ENCODE measurements at regions not wholly inside any gene's neighbourhood (a gene's known extent, or its start where the extent isn't known, plus 50 kb on each side); places are given as distances from the start of the nearest gene placed in this dataset.

GRCh38 chr3:168284728-168285127 lies 189.0 kb upstream of the GOLIM4 start:
- H3K9me3 Mint-ChIP-seq, result no peaks in the 10 kb centered on the region
- no peaks in the 10 kb centered on the region for H3K27me3 Mint-ChIP-seq
- no peaks in the 10 kb centered on the region for H3K36me3 Mint-ChIP-seq (ENCODE audit: low read depth)
- H3K4me1 Mint-ChIP-seq (ENCODE audit: low read depth), result no peaks in the 10 kb centered on the region
- H3K4me3 Mint-ChIP-seq, result no peak overlapping the region
- H3K27ac Mint-ChIP-seq, result no peak overlapping the region

GRCh38 chr3:168275662-168276061 lies 179.9 kb upstream of the GOLIM4 start:
- Mint-ChIP-seq H3K36me3 (ENCODE audit: low read depth) (no peaks in the 10 kb centered on the region), H3K4me3 (no peak overlapping the region), H3K27me3 (no peaks in the 10 kb centered on the region), H3K9me3 (no peaks in the 10 kb centered on the region), H3K27ac (no peak overlapping the region), H3K4me1 (ENCODE audit: low read depth) (no peaks in the 10 kb centered on the region)

- Mint-ChIP-seq H3K4me3 (no peak overlapping the region), H3K9me3 (no peaks in the 10 kb centered on the region), H3K36me3 (ENCODE audit: low read depth) (no peaks in the 10 kb centered on the region), H3K4me1 (ENCODE audit: low read depth) (no peaks in the 10 kb centered on the region), H3K27me3 (no peaks in the 10 kb centered on the region), H3K27ac (no peak overlapping the region)
Observed at GRCh38 chr3:168273917-168274316, 178.2 kb upstream of the GOLIM4 start.

- H3K27me3 Mint-ChIP-seq, result no peaks in the 10 kb centered on the region
- H3K36me3 Mint-ChIP-seq (ENCODE audit: low read depth), result no peaks in the 10 kb centered on the region
- H3K9me3 Mint-ChIP-seq, result no peaks in the 10 kb centered on the region
- H3K4me3 Mint-ChIP-seq, result no peak overlapping the region
- no peak overlapping the region for H3K27ac Mint-ChIP-seq
- H3K4me1 Mint-ChIP-seq (ENCODE audit: low read depth), result no peaks in the 10 kb centered on the region
Observed at GRCh38 chr3:168273036-168273435, 177.3 kb upstream of the GOLIM4 start.

GRCh38 chr3:168272343-168272985 lies 176.7 kb upstream of the GOLIM4 start:
- H3K4me3 Mint-ChIP-seq, result no peak overlapping the region
- no peaks in the 10 kb centered on the region for H3K27me3 Mint-ChIP-seq
- H3K27ac Mint-ChIP-seq, result no peak overlapping the region
- no peaks in the 10 kb centered on the region for H3K36me3 Mint-ChIP-seq (ENCODE audit: low read depth)
- H3K9me3 Mint-ChIP-seq, result no peaks in the 10 kb centered on the region
- no peaks in the 10 kb centered on the region for H3K4me1 Mint-ChIP-seq (ENCODE audit: low read depth)

GRCh38 chr3:168271932-168272331 lies 176.2 kb upstream of the GOLIM4 start:
- Mint-ChIP-seq H3K27me3 (no peaks in the 10 kb centered on the region), H3K36me3 (ENCODE audit: low read depth) (no peaks in the 10 kb centered on the region), H3K9me3 (no peaks in the 10 kb centered on the region), H3K4me3 (no peak overlapping the region), H3K27ac (no peak overlapping the region), H3K4me1 (ENCODE audit: low read depth) (no peaks in the 10 kb centered on the region)

- Mint-ChIP-seq H3K9me3 (no peaks in the 10 kb centered on the region), H3K27me3 (no peaks in the 10 kb centered on the region), H3K36me3 (ENCODE audit: low read depth) (no peaks in the 10 kb centered on the region), H3K4me3 (no peak overlapping the region), H3K4me1 (ENCODE audit: low read depth) (no peaks in the 10 kb centered on the region), H3K27ac (no peak overlapping the region)
Observed at GRCh38 chr3:168269001-168269400, 173.3 kb upstream of the GOLIM4 start.

GRCh38 chr3:168267179-168267578 lies 171.5 kb upstream of the GOLIM4 start:
- Mint-ChIP-seq H3K27me3 (no peaks in the 10 kb centered on the region), H3K4me1 (ENCODE audit: low read depth) (no peaks in the 10 kb centered on the region), H3K36me3 (ENCODE audit: low read depth) (no peaks in the 10 kb centered on the region)

GRCh38 chr3:168266335-168266734 lies 170.6 kb upstream of the GOLIM4 start:
- no peaks in the 10 kb centered on the region for H3K36me3 Mint-ChIP-seq (ENCODE audit: low read depth)
- H3K4me1 Mint-ChIP-seq (ENCODE audit: low read depth), result no peaks in the 10 kb centered on the region
- H3K27ac Mint-ChIP-seq, result no peak overlapping the region
- H3K9me3 Mint-ChIP-seq, result no peaks in the 10 kb centered on the region
- H3K4me3 Mint-ChIP-seq, result no peak overlapping the region
- H3K27me3 Mint-ChIP-seq, result peaks cover under 1% of the 10 kb centered on the region

More at GRCh38 chr3:168267179-168267578, 171.5 kb upstream of the GOLIM4 start:
- H3K4me3 Mint-ChIP-seq, result no peak overlapping the region
- no peak overlapping the region for H3K27ac Mint-ChIP-seq
- no peaks in the 10 kb centered on the region for H3K9me3 Mint-ChIP-seq

GRCh38 chr3:168262887-168263286 lies 167.2 kb upstream of the GOLIM4 start:
- Mint-ChIP-seq H3K9me3 (no peaks in the 10 kb centered on the region), H3K4me1 (ENCODE audit: low read depth) (no peaks in the 10 kb centered on the region), H3K4me3 (no peak overlapping the region), H3K27me3 (peaks cover 7% of the 10 kb centered on the region), H3K27ac (no peak overlapping the region), H3K36me3 (ENCODE audit: low read depth) (no peaks in the 10 kb centered on the region)

GRCh38 chr3:168260859-168261258 lies 165.1 kb upstream of the GOLIM4 start:
- Mint-ChIP-seq H3K27ac (no peak overlapping the region), H3K9me3 (no peaks in the 10 kb centered on the region), H3K4me1 (ENCODE audit: low read depth) (no peaks in the 10 kb centered on the region), H3K36me3 (ENCODE audit: low read depth) (no peaks in the 10 kb centered on the region), H3K4me3 (no peak overlapping the region), H3K27me3 (peaks cover 7% of the 10 kb centered on the region)

GRCh38 chr3:168251371-168251770 lies 155.6 kb upstream of the GOLIM4 start:
- no peak overlapping the region for H3K27ac Mint-ChIP-seq
- H3K4me1 Mint-ChIP-seq (ENCODE audit: low read depth), result peaks cover 13% of the 10 kb centered on the region
- no peaks in the 10 kb centered on the region for H3K9me3 Mint-ChIP-seq
- H3K4me3 Mint-ChIP-seq, result no peak overlapping the region
- no peaks in the 10 kb centered on the region for H3K36me3 Mint-ChIP-seq (ENCODE audit: low read depth)
- peaks cover 44% of the 10 kb centered on the region for H3K27me3 Mint-ChIP-seq

GRCh38 chr3:168250415-168250861 lies 154.7 kb upstream of the GOLIM4 start:
- Mint-ChIP-seq H3K9me3 (no peaks in the 10 kb centered on the region), H3K27me3 (peaks cover 44% of the 10 kb centered on the region), H3K36me3 (ENCODE audit: low read depth) (no peaks in the 10 kb centered on the region), H3K4me1 (ENCODE audit: low read depth) (peaks cover 13% of the 10 kb centered on the region), H3K27ac (no peak overlapping the region), H3K4me3 (peak overlapping the region; percentile 46)

- peaks cover 44% of the 10 kb centered on the region for H3K27me3 Mint-ChIP-seq
- H3K4me3 Mint-ChIP-seq, result peak overlapping the region; percentile 46
- H3K9me3 Mint-ChIP-seq, result no peaks in the 10 kb centered on the region
Observed at GRCh38 chr3:168249550-168250414, 154.1 kb upstream of the GOLIM4 start.

GRCh38 chr3:168249205-168249549 lies 153.5 kb upstream of the GOLIM4 start:
- peak overlapping the region; percentile 48 for H3K4me3 Mint-ChIP-seq
- peaks cover 44% of the 10 kb centered on the region for H3K27me3 Mint-ChIP-seq
- H3K27ac Mint-ChIP-seq, result no peak overlapping the region
- H3K36me3 Mint-ChIP-seq (ENCODE audit: low read depth), result no peaks in the 10 kb centered on the region
- no peaks in the 10 kb centered on the region for H3K9me3 Mint-ChIP-seq
- H3K4me1 Mint-ChIP-seq (ENCODE audit: low read depth), result peaks cover 13% of the 10 kb centered on the region

More at GRCh38 chr3:168249550-168250414, 154.1 kb upstream of the GOLIM4 start:
- H3K4me1 Mint-ChIP-seq (ENCODE audit: low read depth), result peaks cover 13% of the 10 kb centered on the region
- no peak overlapping the region for H3K27ac Mint-ChIP-seq
- H3K36me3 Mint-ChIP-seq (ENCODE audit: low read depth), result no peaks in the 10 kb centered on the region
